GM21528 (cell line): ENCODE measurements at regions not wholly inside any gene's neighbourhood (a gene's known extent, or its start where the extent isn't known, plus 50 kb on each side); places are given as distances from the start of the nearest gene placed in this dataset.
"Not testable (repeated sequence)": the region's sequence is repeated elsewhere in the genome, so short reads cannot be mapped to it uniquely, and the experiment has no call there.

Source experiments
- ATAC-seq: cut with Tn5 transposase; IDR thresholded peaks from one replicate; pipeline ENCODE4 v1.9.1; 2021; ENCODE audit warnings: mild to moderate bottlenecking, moderate library complexity; ENCODE audit not compliant: unreplicated experiment, low FRiP score

- no peak for ATAC-seq
Measured at GRCh38 chr4:158395889-158396288, 125.8 kb upstream of the RXFP1 start.

GRCh38 chr4:158397781-158398180 lies 123.9 kb upstream of the RXFP1 start:
- ATAC-seq, result no peak

- ATAC-seq, result not testable (repeated sequence)
Measured at GRCh38 chr4:158407961-158408360, 113.7 kb upstream of the RXFP1 start.

GRCh38 chr4:158410272-158410671 lies 111.4 kb upstream of the RXFP1 start:
- ATAC-seq, result no peak

- no peak for ATAC-seq
Measured at GRCh38 chr4:158411269-158411668, 110.4 kb upstream of the RXFP1 start.

- not testable (repeated sequence) for ATAC-seq
Measured at GRCh38 chr4:158418679-158419078, 103.0 kb upstream of the RXFP1 start.

- no peak for ATAC-seq
Measured at GRCh38 chr4:158420782-158421181, 100.9 kb upstream of the RXFP1 start.

- ATAC-seq, result no peak
Measured at GRCh38 chr4:158422546-158422945, 99.1 kb upstream of the RXFP1 start.

GRCh38 chr4:158428242-158428641 lies 93.4 kb upstream of the RXFP1 start:
- ATAC-seq, result no peak

GRCh38 chr4:158442736-158443135 lies 78.9 kb upstream of the RXFP1 start:
- ATAC-seq, result no peak

- no peak for ATAC-seq
Measured at GRCh38 chr4:158443731-158444130, 78.0 kb upstream of the RXFP1 start.

- ATAC-seq, result no peak
Measured at GRCh38 chr4:158444621-158445020, 77.1 kb upstream of the RXFP1 start.

- no peak for ATAC-seq
Measured at GRCh38 chr4:158446106-158446505, 75.6 kb upstream of the RXFP1 start.

GRCh38 chr4:158450741-158451140 lies 70.9 kb upstream of the RXFP1 start:
- no peak for ATAC-seq

- not testable (repeated sequence) for ATAC-seq
Measured at GRCh38 chr4:158452116-158452515, 69.6 kb upstream of the RXFP1 start.

GRCh38 chr4:158458271-158458895 lies 63.3 kb upstream of the RXFP1 start:
- no peak for ATAC-seq

- ATAC-seq, result no peak
Measured at GRCh38 chr4:158459085-158459820, 62.4 kb upstream of the RXFP1 start.

- ATAC-seq, result no peak
Measured at GRCh38 chr4:158461336-158461735, 60.3 kb upstream of the RXFP1 start.

GRCh38 chr4:158462611-158463010 lies 59.1 kb upstream of the RXFP1 start:
- ATAC-seq, result no peak
